Activated naive CD8-positive, alpha-beta T cell treated with anti-CD3 and anti-CD28 coated beads, Interleukin-2, amount 50 U/mL, for 24 hours (primary cell): ENCODE measurements at regions not wholly inside any gene's neighbourhood (a gene's known extent, or its start where the extent isn't known, plus 50 kb on each side); places are given as distances from the start of the nearest gene placed in this dataset.

Experiments used
- ATAC-seq: fragments of 150-1000 bp; cut with Tn5 transposase; one replicate; pipeline ENCODE4 v1.10.0; 2021
- DNase-seq: peaks from one replicate; pipeline ENCODE4 v3.0.0; 2021
- H3K27ac Mint-ChIP-seq: one replicate; pipeline ENCODE4 v1.8.0; 2021; ENCODE audit warnings: mild to moderate bottlenecking, mixed read lengths
- H3K27me3 Mint-ChIP-seq: one replicate; pipeline ENCODE4 v1.8.0; 2021; ENCODE audit warnings: mixed read lengths
- H3K36me3 Mint-ChIP-seq: one replicate; pipeline ENCODE4 v1.8.0; 2021; ENCODE audit warnings: low read depth, mixed read lengths
- H3K4me1 Mint-ChIP-seq: one replicate; pipeline ENCODE4 v1.8.0; 2021; ENCODE audit warnings: mixed read lengths
- H3K4me3 Mint-ChIP-seq: one replicate; pipeline ENCODE4 v1.8.0; 2021; ENCODE audit warnings: mild to moderate bottlenecking, moderate library complexity, mixed read lengths
- H3K9me3 Mint-ChIP-seq: one replicate; pipeline ENCODE4 v1.8.0; 2021; ENCODE audit warnings: mixed read lengths

DNA sequence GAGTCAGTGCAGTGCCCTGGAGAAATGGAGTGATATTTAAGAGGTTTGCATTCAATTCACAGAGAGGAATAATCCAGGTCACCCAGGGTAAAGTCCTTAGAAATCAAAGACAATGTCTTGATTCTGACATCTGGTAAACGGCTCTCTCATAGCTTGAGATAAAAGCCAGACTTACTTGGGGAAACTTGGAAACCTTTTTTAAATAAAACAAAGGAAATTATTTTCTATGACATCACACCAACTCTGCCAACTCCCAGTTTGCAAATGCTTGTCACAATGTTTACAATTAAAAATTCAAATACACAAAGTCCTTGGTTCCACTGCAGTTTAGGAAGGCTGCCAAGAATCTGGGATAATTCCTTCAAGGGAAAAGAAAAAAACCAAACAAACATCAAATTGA is 255.1 kb upstream of the NREP start:
- ATAC-seq (no peak), DNase-seq (no peak)
- Mint-ChIP-seq H3K9me3 (no peaks in the 10 kb centered on the region), H3K4me1 (no peaks in the 10 kb centered on the region), H3K4me3 (no peak overlapping the region), H3K27ac (no peak overlapping the region), H3K36me3 (no peaks in the 10 kb centered on the region), H3K27me3 (peaks cover 2% of the 10 kb centered on the region)

DNA sequence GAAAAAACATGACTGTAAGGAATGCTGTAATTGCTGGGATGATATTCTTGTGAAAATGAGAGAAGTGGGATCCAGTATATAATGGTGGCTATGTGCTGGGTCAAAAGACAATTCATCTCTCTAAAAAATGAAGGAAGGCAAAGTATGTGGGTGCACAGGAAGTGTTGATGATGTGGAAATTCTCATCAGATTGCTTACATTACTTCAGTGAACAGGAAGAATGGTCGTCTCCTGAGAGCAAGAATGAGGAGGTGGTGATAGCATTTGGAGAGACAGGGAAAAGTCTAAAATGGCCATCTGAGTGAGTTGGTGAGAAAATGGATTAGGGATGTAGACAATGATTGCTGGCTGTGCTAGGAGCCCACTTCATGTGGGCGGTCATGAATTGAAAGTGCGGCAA is 253.5 kb upstream of the NREP start:
- H3K36me3 Mint-ChIP-seq, result no peaks in the 10 kb centered on the region
- peaks cover 6% of the 10 kb centered on the region for H3K4me1 Mint-ChIP-seq

DNA sequence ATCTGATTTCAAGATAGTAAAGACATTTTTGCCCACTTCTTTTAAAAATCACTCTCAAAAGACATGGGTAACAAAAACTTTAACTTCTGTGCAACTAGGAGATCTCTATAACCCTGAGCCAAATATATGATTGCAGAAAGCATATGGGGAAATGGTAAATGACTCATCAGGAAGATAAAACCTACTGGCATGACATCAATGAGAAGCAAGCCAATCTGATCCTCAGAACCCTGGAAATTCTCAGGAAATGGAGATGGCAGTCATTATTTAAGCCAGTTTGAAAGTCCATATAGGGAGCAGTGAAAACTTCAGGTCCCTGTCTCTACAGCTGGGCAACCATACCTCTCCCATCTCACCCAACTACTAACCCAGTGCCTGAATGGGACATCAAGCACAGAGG is 249.7 kb upstream of the NREP start:
- ATAC-seq, result peak; percentile 26
- Mint-ChIP-seq H3K27ac (no peak overlapping the region), H3K36me3 (no peaks in the 10 kb centered on the region), H3K4me3 (no peak overlapping the region), H3K9me3 (no peaks in the 10 kb centered on the region), H3K27me3 (peaks cover 2% of the 10 kb centered on the region), H3K4me1 (peaks cover 12% of the 10 kb centered on the region)
- DNase-seq, result no peak

More for the DNA sequence above, 253.5 kb upstream of the NREP start:
- Mint-ChIP-seq H3K4me3 (no peak overlapping the region), H3K9me3 (no peaks in the 10 kb centered on the region), H3K27me3 (no peaks in the 10 kb centered on the region), H3K27ac (no peak overlapping the region)
- DNase-seq (no peak), ATAC-seq (no peak)

DNA sequence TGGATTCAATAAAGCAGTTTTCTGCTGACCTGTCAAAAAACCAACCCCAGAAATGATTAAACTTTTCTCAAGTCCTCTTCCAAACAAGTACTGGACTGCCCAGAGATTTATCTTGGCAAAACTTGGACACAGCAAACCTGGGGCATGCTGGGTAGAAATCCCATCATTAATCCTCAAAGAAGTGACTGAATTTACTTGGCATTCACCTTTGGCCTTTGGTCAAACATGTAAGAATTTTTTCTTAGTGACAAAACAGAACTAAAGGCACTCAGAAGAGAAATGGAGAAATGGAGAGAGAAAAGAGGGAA is 248.6 kb upstream of the NREP start:
- Mint-ChIP-seq H3K4me1 (peaks cover 12% of the 10 kb centered on the region), H3K27ac (no peak overlapping the region), H3K27me3 (peaks cover 2% of the 10 kb centered on the region), H3K4me3 (no peak overlapping the region), H3K36me3 (no peaks in the 10 kb centered on the region), H3K9me3 (no peaks in the 10 kb centered on the region)
- ATAC-seq, result no peak
- no peak for DNase-seq

DNA sequence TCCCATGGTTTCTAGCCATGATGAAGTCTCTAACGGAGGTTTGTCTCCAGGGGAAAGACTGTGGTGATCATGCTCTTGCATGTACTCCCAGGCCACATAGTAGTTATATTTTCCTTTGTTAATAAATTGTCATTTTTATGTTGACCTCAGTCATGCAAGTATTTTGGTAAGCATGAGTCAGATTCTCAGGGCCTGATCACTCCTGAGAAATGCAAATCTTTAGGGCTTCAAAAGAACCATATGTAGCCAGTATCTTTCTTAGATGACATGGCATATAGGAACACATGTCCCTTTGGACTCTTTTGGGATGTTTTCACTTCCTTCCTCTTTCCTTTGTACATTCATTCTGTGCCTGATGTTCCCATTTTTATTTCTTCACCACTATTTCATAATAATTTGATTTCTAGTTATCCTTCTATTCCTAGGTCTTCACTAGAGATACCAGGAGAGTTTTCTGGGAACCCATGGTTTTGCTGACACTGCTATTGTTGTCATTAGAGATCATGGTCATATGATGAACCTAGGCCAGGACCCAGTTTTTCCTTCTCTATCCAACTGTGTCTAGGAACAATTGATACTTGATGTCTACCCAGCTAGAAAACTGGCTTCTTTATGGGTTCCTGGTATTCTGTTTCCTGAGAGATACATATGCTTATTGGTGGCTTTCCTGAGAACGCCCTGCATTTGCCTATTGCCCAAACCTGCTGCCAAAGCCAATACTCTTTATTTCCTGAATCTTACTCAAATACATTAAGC is 248.1 kb upstream of the NREP start:
- Mint-ChIP-seq H3K4me3 (no peak overlapping the region), H3K27ac (no peak overlapping the region), H3K36me3 (no peaks in the 10 kb centered on the region), H3K4me1 (peaks cover 12% of the 10 kb centered on the region), H3K27me3 (peaks cover 2% of the 10 kb centered on the region), H3K9me3 (no peaks in the 10 kb centered on the region)
- DNase-seq (no peak), ATAC-seq (peak; percentile 73)

DNA sequence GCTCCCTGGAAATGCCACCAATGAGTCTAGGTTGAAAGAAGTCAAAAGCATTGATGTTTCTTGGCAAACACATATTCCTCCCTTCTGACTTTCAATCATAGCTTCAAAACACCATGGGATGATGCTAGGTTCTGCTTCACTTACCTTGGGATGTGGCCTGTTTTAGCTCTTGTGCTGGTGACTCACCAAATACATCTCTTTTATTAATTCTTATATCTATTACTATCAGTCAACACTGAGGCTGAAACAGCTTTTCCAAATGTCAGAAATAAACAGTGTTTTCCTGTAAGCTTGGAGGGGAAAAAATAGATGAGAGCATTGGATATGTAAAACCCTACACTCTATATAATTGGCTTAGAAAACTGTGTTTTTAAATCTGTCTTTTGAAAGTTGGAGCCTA is 245.4 kb upstream of the NREP start:
- Mint-ChIP-seq H3K4me3 (no peak overlapping the region), H3K27ac (no peak overlapping the region), H3K4me1 (peaks cover 15% of the 10 kb centered on the region), H3K9me3 (no peaks in the 10 kb centered on the region), H3K27me3 (peaks cover 2% of the 10 kb centered on the region), H3K36me3 (no peaks in the 10 kb centered on the region)
- ATAC-seq, result no peak
- no peak for DNase-seq

DNA sequence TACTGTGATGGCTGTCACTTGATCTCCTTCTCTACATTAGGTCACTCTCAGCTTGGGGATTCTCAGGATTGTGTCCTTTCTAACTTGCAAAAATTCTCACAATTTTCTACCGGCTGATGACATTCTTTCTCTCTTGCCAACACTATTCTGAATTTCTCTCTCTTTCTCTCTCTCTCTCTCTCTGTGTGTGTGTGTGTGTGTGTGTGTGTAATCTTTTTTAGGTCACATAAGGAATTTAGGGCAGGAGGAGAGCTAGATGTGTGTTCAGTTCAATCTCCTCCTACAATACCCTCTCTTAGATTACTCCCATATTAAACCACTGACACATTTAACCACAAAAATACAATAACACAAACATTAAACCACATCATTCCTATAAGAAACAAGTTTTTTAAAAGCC is 242.3 kb upstream of the NREP start:
- Mint-ChIP-seq H3K36me3 (no peaks in the 10 kb centered on the region), H3K27ac (no peak overlapping the region), H3K4me3 (no peak overlapping the region), H3K9me3 (no peaks in the 10 kb centered on the region), H3K4me1 (peaks cover 3% of the 10 kb centered on the region), H3K27me3 (peaks cover 6% of the 10 kb centered on the region)
- ATAC-seq, result no peak
- no peak for DNase-seq

DNA sequence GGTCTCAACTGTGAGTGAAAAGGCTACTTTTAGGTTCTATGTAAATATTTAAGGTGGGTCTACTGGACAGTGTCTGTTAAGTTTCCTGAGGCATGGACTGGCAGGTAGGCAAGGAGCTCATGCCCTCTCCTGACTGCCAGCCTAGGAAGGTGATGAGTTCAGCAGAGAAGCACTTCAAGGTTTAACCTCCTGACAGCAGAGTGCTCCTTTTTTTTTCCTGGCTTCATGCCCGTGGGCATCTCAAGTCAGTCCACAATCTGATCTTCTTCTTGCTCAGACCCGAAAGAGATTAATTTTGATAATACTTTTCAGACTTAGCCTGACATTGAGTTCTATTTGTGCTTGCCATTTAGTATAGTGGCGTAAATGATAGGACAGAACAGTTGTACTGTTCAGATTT is 241.9 kb upstream of the NREP start:
- no peak for ATAC-seq
- DNase-seq, result no peak
- Mint-ChIP-seq H3K9me3 (no peaks in the 10 kb centered on the region), H3K4me3 (no peak overlapping the region), H3K27me3 (peaks cover 8% of the 10 kb centered on the region), H3K27ac (no peak overlapping the region), H3K4me1 (peaks cover 3% of the 10 kb centered on the region), H3K36me3 (no peaks in the 10 kb centered on the region)

DNA sequence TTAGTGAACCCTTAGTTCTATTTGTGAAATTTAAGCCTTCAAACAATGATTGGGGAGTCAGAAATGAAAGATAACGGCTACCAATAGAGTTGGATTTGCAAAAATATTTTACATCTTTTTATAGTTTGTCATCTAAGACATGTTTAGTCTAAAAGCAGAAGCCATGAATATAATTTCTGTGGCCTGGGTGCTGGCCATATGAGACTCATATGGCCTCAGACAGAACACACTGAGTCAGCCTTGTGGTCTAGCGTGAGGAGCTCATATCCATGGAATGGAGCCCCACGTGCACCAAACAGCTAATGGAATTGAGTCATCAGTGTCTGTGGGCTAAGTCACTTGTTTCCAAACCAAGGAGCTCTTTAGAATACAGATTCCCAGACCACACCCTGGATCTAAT is 240.7 kb upstream of the NREP start:
- peak; percentile 81 for ATAC-seq
- no peak overlapping the region for H3K27ac Mint-ChIP-seq

DNA sequence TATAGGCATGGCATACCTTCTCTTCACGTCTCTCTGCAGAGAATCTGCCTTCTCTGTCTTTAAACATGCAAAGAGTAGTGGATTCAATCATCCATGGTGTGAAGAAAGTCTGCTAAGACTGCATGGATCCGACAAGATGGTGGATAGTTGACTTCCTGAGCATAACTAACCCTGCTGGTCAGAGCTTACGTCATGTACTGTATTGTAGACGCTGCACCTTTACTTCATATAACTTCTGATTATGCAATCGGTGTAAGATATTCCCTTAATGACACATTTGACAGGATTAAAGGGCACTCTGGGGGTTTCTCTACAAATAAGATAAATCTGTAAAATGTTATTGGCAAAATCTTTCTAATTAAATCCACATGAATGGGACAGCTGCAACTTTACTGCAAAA is 240.3 kb upstream of the NREP start:
- H3K27ac Mint-ChIP-seq, result no peak overlapping the region
- ATAC-seq, result no peak
- H3K4me1 Mint-ChIP-seq, result peaks cover 3% of the 10 kb centered on the region
- peaks cover 8% of the 10 kb centered on the region for H3K27me3 Mint-ChIP-seq
- no peaks in the 10 kb centered on the region for H3K9me3 Mint-ChIP-seq
- no peak overlapping the region for H3K4me3 Mint-ChIP-seq
- H3K36me3 Mint-ChIP-seq, result no peaks in the 10 kb centered on the region
- no peak for DNase-seq

More for the DNA sequence above, 240.7 kb upstream of the NREP start:
- H3K27me3 Mint-ChIP-seq, result peaks cover 9% of the 10 kb centered on the region
- no peaks in the 10 kb centered on the region for H3K36me3 Mint-ChIP-seq
- H3K4me1 Mint-ChIP-seq, result peaks cover 3% of the 10 kb centered on the region
- peak; percentile 6 for DNase-seq
- H3K4me3 Mint-ChIP-seq, result no peak overlapping the region
- no peaks in the 10 kb centered on the region for H3K9me3 Mint-ChIP-seq

DNA sequence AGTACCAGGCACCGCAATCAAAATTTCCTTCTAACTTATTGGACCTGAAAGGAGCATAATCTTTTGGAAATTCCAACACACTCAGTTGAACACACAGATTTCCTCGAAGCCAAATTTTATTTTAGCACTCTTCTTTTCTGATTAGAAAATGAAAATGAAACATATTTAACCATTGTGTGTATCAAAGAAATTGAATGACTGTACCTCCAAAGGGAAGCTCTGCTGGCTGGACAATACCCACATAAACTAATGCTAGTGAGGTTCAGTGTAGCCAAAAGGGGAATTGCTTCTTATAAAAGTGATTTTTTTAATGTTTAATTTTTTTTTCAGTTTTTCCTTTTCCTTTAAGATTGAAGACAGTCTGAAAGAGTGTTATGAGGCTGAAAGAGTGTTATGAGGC is 239.6 kb upstream of the NREP start:
- H3K27ac Mint-ChIP-seq, result no peak overlapping the region

DNA sequence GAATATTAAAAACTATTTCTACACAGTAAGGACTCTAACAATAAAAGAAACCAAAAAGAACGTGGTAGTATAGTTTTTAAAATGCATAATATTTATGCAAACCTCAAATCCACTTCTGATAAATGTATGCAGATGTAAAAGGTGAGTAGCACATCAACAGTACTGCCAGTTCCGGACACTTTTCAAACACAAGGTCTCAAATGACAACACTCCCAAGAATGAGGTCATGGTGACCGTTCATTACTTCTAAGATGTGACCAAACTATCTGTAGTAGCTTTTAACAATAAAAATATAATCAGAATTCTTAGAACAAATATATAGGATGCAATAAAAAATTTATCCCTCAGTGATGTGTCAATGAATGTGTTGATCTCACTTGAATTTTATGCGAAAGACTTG is 238.7 kb upstream of the NREP start:
- Mint-ChIP-seq H3K9me3 (peaks cover under 1% of the 10 kb centered on the region), H3K4me1 (peaks cover 3% of the 10 kb centered on the region), H3K27ac (no peak overlapping the region), H3K27me3 (peaks cover 7% of the 10 kb centered on the region), H3K4me3 (no peak overlapping the region), H3K36me3 (no peaks in the 10 kb centered on the region)
- ATAC-seq, result no peak
- DNase-seq, result no peak

More for the DNA sequence above, 239.6 kb upstream of the NREP start:
- ATAC-seq (no peak), DNase-seq (no peak)
- Mint-ChIP-seq H3K9me3 (no peaks in the 10 kb centered on the region), H3K4me3 (no peak overlapping the region), H3K36me3 (no peaks in the 10 kb centered on the region), H3K27me3 (peaks cover 7% of the 10 kb centered on the region), H3K4me1 (peaks cover 3% of the 10 kb centered on the region)

DNA sequence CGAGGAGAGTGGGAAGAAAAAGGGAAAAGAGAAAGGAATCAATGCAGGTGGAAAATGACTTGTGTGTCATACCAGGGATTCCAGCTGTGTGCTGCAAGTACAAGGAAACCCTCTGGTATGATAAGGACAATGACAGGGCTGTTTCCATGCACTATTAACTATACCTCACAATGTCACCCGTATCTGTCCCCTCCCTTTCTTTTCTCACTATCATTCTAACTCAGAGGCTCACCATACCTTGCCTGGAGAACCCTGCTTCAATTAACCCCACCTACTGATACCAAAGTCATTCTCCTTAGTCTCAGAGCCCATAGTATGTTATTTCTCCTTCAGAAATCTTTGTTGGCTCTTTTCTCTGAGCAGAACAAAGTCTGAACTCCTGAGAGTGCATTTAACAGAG is 236.2 kb upstream of the NREP start:
- H3K4me1 Mint-ChIP-seq, result no peaks in the 10 kb centered on the region
- ATAC-seq, result no peak
- H3K36me3 Mint-ChIP-seq, result peaks cover 2% of the 10 kb centered on the region
- no peak for DNase-seq
- H3K9me3 Mint-ChIP-seq, result peaks cover 7% of the 10 kb centered on the region
- H3K27ac Mint-ChIP-seq, result no peak overlapping the region
- no peak overlapping the region for H3K4me3 Mint-ChIP-seq
- peaks cover 7% of the 10 kb centered on the region for H3K27me3 Mint-ChIP-seq

DNA sequence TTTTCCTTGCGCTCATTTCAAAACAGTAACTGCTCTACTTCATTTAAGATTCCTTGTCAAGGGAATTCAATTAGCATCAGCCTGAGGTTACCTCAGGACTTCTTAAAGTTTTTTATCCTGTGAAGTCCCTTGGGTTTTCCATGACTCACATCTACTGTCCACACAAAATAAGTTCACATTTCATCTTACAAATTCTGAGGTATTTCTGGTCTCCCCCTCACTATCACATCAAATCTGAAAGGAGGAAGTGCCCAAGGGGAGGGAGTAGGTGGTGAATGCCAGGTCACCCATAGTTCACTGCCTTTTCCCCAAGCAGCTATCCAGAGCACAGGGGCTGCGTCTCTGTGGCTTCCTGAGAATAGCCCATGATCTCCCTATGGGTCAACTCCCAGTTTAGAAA is 227.1 kb upstream of the NREP start:
- Mint-ChIP-seq H3K27me3 (no peaks in the 10 kb centered on the region), H3K9me3 (peaks cover 8% of the 10 kb centered on the region), H3K27ac (no peak overlapping the region), H3K4me3 (no peak overlapping the region), H3K36me3 (no peaks in the 10 kb centered on the region), H3K4me1 (peaks cover 7% of the 10 kb centered on the region)
- ATAC-seq (peak; percentile 20), DNase-seq (no peak)

DNA sequence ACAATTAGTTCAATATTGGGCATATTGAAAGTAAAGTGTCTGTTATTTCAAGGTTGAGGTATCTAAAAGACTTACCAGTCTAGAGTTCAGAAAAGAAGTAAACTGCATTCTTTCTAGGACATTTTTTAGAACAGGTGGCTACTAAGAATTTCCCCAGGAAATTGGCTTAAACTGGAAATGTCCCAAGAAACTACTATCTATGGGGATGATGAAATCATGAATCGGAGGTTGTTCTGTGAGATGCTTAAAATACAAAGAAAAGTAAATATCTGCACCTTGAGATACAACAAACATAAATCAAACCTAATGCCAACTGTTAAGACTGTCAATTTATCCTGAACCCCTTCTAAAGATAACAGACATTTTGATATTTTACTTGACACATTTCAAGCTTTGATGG is 226.5 kb upstream of the NREP start:
- ATAC-seq (no peak), DNase-seq (no peak)
- Mint-ChIP-seq H3K4me3 (no peak overlapping the region), H3K27me3 (no peaks in the 10 kb centered on the region), H3K27ac (no peak overlapping the region), H3K36me3 (no peaks in the 10 kb centered on the region), H3K9me3 (peaks cover 8% of the 10 kb centered on the region), H3K4me1 (peaks cover 7% of the 10 kb centered on the region)

DNA sequence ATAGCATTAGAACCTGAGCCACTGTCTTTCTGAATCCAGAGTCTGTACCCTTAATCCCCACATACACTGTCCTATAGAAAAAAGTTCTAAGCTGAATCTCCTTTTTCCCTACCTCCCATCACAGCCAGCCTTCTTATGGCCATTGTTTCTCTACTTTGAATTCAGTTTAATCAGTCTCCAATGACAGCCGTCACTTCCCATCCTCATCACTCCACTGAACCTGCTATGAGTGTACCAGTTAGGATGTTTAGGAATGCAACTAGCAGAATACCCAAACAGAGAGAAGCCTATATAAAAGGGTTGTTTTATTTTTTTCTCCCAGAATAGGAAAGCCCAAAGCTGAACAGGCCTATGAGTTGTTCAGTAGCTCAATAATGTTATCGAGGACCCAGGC is 220.4 kb upstream of the NREP start:
- peaks cover 4% of the 10 kb centered on the region for H3K9me3 Mint-ChIP-seq
- H3K4me3 Mint-ChIP-seq, result no peak overlapping the region
- no peaks in the 10 kb centered on the region for H3K36me3 Mint-ChIP-seq
- no peaks in the 10 kb centered on the region for H3K27me3 Mint-ChIP-seq
- ATAC-seq, result no peak
- DNase-seq, result no peak
- no peaks in the 10 kb centered on the region for H3K4me1 Mint-ChIP-seq
- no peak overlapping the region for H3K27ac Mint-ChIP-seq
